A673 (cell line): ENCODE measurements at regions not wholly inside any gene's neighbourhood (a gene's known extent, or its start where the extent isn't known, plus 50 kb on each side); places are given as distances from the start of the nearest gene placed in this dataset.

Experiments used
- EZH2 ChIP-seq: fragments of 200-600 bp; sonication (generic); IDR thresholded peaks from 2 replicates; pipeline ENCODE4 v1.6.1; 2017; ENCODE audit warnings: borderline replicate concordance, low read depth, mild to moderate bottlenecking, mixed read lengths, antibody characterized with exemption, low read length; ENCODE audit not compliant: poor library complexity, severe bottlenecking
- TF ChIP-seq, protein P1 (sequence below): fragments of 300-800, 200-600 bp; sonication (generic); conservative IDR thresholded peaks from 2 replicates; pipeline ENCODE4 v1.5.1; 2017; ENCODE audit warnings: low read depth, mild to moderate bottlenecking, antibody characterized with exemption, low read length, moderate library complexity, mixed read lengths

DNA sequence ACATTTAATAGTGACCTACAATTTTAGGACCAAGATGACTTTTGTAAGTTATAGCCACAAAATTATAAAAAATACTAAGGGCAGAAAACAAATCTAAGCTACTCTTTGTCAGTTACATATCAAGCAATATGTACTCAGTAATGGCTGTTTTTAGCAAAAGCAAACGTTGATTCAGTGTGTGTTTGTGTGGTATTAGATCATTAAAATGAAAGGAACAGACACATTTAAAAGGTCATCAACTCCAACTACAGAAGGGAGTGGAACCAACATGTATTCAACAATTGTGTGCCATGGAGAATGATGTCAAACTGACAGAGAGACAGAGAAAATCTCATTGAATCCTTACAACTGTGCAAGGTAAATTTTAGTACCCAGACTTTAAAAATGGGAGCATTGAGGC lies 268.8 kb upstream of the STT3B start:
- TF ChIP-seq, protein P1, sequence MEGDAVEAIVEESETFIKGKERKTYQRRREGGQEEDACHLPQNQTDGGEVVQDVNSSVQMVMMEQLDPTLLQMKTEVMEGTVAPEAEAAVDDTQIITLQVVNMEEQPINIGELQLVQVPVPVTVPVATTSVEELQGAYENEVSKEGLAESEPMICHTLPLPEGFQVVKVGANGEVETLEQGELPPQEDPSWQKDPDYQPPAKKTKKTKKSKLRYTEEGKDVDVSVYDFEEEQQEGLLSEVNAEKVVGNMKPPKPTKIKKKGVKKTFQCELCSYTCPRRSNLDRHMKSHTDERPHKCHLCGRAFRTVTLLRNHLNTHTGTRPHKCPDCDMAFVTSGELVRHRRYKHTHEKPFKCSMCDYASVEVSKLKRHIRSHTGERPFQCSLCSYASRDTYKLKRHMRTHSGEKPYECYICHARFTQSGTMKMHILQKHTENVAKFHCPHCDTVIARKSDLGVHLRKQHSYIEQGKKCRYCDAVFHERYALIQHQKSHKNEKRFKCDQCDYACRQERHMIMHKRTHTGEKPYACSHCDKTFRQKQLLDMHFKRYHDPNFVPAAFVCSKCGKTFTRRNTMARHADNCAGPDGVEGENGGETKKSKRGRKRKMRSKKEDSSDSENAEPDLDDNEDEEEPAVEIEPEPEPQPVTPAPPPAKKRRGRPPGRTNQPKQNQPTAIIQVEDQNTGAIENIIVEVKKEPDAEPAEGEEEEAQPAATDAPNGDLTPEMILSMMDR: no peak
- no peak for TF ChIP-seq EZH2
